HG02981 (cell line): ENCODE measurements at regions not wholly inside any gene's neighbourhood (a gene's known extent, or its start where the extent isn't known, plus 50 kb on each side); places are given as distances from the start of the nearest gene placed in this dataset.

ENCODE experiments used
- ATAC-seq: cut with Tn5 transposase; IDR thresholded peaks from one replicate; pipeline ENCODE4 v1.9.1; 2021; ENCODE audit warnings: mild to moderate bottlenecking, moderate library complexity; ENCODE audit not compliant: unreplicated experiment

- no peak for ATAC-seq
These were observed 175.6 kb downstream of the FOXA2 start for GRCh38 chr20:22408521-22409402.

GRCh38 chr20:22407237-22408193 is 176.9 kb downstream of the FOXA2 start:
- no peak for ATAC-seq

DNA sequence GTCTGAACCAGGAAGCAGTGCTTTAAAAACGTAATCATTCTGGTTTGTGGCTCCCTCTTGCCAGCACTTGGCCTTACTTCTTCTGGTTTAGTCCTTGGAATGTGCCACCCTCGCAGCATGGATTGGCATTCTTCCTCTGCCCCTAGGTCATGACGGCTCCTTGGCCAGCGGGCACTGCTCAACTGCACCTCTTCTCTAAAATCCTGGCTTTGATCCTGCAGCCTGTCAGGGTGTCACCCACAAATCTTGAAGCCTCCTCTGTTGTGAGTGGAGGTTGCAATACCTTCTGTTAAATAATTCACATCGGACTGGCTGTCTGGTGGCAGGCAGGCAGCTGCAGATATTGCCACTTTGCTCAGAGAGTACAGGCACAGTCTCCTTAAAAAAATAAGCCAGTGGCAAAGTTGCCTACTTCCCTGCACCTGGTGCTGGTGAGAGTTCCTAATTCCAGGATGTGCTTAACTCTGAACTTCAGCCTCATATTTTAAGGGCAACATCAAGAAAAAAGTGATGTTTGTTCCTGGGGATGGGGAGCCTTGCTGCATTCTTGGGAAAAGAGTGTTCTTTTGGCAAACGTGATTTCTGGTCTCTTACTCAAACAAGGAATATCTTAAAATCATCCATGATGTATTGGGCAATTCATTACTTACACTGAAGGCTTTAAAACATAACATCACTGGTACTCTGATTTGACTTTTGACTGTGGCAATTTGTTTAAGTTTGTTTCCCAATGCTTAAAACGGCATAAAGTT is 179.8 kb downstream of the FOXA2 start:
- no peak for ATAC-seq

- ATAC-seq: no peak
These were observed 180.6 kb downstream of the FOXA2 start for GRCh38 chr20:22403632-22404361.

GRCh38 chr20:22403022-22403631 is 181.2 kb downstream of the FOXA2 start:
- no peak for ATAC-seq

- no peak for ATAC-seq
These were observed 181.8 kb downstream of the FOXA2 start for GRCh38 chr20:22402550-22402949.

DNA sequence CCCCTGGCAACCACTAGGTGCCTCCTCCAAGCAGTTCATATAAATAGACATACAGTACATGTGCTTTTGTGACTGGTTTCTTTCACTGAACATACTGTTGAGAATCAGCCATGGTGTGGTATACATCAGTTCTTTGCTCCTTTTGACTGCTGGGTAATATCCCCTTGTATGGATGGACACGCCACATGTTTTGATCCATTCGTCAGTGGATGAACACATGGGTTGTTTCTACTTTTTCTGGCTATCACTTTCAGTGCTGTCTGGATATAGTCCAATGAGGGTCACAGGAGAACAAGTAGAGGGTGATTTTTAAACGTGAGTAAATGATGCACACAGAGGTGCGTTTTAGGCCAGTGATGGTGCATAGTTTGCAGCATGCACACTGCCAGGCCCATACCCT is 183.9 kb downstream of the FOXA2 start:
- ATAC-seq: no peak

GRCh38 chr20:22394583-22394982 is 189.8 kb downstream of the FOXA2 start:
- ATAC-seq: no peak

DNA sequence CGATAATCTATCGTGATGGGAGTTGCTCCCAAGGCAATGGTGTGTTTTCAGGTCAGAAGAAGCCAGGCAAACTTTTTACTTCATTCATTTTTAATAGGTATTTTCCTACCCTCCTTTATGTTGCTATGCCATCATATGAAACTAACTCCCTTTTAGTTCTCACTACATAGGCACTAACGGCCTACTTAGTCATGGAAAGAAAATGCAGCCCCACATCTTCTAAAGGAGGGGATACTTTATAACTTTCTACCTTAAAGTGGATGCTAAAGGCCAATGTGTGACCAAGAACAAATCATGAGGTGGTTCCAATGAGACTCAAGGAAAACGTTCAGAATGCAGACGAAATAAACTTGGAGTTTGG is 193.8 kb downstream of the FOXA2 start:
- ATAC-seq: no peak

DNA sequence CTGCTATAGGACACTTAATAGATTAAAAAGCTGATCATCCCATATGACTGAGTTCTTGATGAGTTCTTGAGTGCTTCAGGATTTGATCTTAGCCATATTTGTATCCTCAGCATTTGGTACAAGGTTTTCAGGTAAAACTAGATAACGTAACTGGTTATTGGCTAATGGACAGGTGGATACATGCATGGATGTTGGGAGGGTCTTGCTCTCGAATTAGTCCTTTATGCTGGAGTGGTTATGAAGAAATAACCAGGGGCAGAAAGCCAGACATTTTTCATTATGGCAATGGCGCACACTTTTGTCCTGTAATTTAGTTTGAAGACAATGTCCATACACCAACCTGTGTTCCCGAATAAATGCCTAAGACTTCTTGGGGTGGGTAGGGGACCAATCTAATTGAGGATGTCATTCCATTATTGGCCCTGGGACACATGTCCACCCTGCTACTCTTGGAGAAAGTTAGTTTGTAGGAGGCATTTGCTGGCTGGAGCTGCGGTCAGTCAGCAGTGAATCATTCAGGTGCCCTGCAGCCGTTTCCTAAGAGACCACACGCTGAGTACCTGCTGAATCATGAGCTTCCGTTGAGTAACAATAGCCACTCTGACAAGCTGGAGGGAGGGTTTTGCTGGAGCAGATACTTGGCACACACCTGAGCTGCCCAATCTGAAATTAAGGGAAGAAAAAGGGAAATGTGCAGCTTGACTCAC is 194.4 kb downstream of the FOXA2 start:
- ATAC-seq: no peak

GRCh38 chr20:22387452-22387851 is 196.9 kb downstream of the FOXA2 start:
- ATAC-seq: no peak

DNA sequence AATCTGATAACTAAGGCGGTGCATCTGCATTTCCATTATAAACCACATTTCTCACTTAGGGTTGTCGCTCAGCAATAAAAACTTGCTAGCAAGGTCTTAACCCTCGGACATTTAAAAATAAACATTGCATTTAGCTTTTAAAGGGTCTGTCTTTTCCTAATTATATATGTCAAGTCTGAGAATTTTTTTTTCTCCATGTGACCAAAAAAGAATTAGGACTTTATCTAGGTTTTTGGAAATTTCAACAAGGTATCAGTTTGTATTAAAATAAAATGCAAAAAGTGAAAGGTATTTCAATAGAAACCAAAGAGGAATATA is 198.1 kb downstream of the FOXA2 start:
- no peak for ATAC-seq

GRCh38 chr20:22385602-22386305 is 198.6 kb downstream of the FOXA2 start:
- no peak for ATAC-seq

GRCh38 chr20:22384978-22385377 is 199.4 kb downstream of the FOXA2 start:
- ATAC-seq: no peak

DNA sequence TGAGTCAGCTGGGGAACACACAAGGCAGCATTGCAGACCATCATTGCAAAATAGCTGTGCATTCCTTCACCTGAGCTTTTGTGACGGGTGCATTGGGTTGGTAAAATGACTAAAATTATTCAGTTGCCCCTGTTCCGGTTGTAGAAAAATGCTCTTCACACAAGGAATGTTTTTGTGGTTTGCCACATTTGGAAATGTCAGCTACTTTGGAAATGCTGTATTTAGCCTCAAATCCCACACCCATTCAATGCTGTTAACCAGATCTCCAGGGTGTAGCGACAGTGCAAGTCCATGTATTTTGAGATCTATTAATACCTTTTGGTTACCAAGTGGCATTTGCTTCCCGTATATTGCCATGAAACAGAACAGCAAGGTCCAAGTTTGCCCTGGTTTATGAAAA is 201.2 kb downstream of the FOXA2 start:
- no peak for ATAC-seq

GRCh38 chr20:22382742-22383141 is 201.6 kb downstream of the FOXA2 start:
- ATAC-seq: no peak

DNA sequence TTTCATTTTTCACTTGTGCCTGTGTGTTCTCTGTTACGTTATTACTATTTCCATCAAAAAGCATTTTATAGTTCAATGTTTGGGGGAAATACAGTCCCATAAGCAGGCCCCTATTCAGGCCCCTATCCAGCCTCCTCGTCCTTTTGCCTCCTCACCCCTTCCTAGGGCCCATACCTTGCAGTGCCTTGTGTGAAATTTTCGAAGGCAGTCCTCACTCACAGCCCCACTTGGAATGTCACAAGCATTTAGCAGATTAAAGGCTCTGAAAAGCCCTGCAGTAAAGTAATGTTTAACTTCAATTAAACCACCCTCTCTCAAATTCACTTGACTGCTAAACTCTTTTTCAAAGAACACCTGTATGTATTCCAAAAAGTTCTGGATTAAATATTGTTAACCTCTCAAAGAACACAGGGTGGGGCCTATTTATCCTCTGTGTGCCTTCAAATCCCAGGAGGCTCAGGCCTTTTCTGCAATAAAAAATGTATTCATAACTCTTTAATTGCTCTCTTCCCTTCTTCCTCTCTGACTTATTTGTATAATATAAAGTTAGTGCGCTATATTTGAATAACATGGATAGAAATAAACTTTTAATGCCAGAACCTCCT is 202.5 kb downstream of the FOXA2 start:
- ATAC-seq: no peak

DNA sequence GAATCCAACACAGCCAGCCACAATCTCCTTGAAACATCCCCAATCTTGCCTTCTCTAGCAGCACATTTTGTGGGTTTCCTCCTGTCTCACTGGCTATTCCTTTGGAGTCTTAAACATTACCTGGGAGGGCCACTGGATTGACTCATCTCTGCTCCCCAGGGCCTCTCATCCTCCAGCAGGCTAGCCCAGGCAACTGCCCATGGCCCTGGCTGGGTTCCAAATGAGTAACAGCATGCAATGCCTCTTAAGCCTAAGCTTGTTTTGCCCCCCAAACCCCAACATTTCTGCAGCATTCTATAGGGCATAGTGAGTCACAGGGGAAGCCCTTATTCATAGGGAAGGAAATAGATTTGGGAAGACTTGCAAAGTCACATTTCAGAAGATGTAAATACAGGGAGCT is 204.9 kb downstream of the FOXA2 start:
- no peak for ATAC-seq
